ENCODE measurements at regions not wholly inside any gene's neighbourhood (a gene's known extent, or its start where the extent isn't known, plus 50 kb on each side); places are given as distances from the start of the nearest gene placed in this dataset.
"Not testable (repeated sequence)": the region's sequence is repeated elsewhere in the genome, so short reads cannot be mapped to it uniquely, and the experiment has no call there.

GRCh38 chr2:83969085-83969484, 490.0 kb downstream of the SUCLG1 start:
- DNase-seq (ENCODE audit: low read depth in 2 of 2) = no peak

- DNase-seq (ENCODE audit: low read depth in 2 of 2) = no peak
Observed at GRCh38 chr2:83967854-83968253, 491.2 kb downstream of the SUCLG1 start.

GRCh38 chr2:83966946-83967345, 492.1 kb downstream of the SUCLG1 start:
- DNase-seq (ENCODE audit: low read depth in 2 of 2) = not testable (repeated sequence)

- DNase-seq (ENCODE audit: low read depth in 2 of 2) = no peak
Observed at GRCh38 chr2:83961512-83961911, 497.6 kb downstream of the SUCLG1 start.

GRCh38 chr2:83960371-83960770, 498.7 kb downstream of the SUCLG1 start:
- no peak for DNase-seq (ENCODE audit: low read depth in 2 of 2)

- no peak for DNase-seq (ENCODE audit: low read depth in 2 of 2)
Observed at GRCh38 chr2:83959266-83959665, 499.8 kb downstream of the SUCLG1 start.

GRCh38 chr2:83956991-83957390, 502.1 kb downstream of the SUCLG1 start:
- DNase-seq (ENCODE audit: low read depth in 2 of 2) = no peak

- no peak for DNase-seq (ENCODE audit: low read depth in 2 of 2)
Observed at GRCh38 chr2:83953697-83954096, 505.4 kb downstream of the SUCLG1 start.

- DNase-seq (ENCODE audit: low read depth in 2 of 2) = no peak
Observed at GRCh38 chr2:83951378-83951947, 507.6 kb downstream of the SUCLG1 start.

GRCh38 chr2:83949361-83949760, 509.7 kb downstream of the SUCLG1 start:
- DNase-seq (ENCODE audit: low read depth in 2 of 2) = no peak

GRCh38 chr2:83944191-83944590, 514.9 kb downstream of the SUCLG1 start:
- no peak for DNase-seq (ENCODE audit: low read depth in 2 of 2)

- no peak for DNase-seq (ENCODE audit: low read depth in 2 of 2)
Observed at GRCh38 chr2:83943265-83943664, 515.8 kb downstream of the SUCLG1 start.

- no peak for DNase-seq (ENCODE audit: low read depth in 2 of 2)
Observed at GRCh38 chr2:83941886-83942285, 517.2 kb downstream of the SUCLG1 start.

- no peak for DNase-seq (ENCODE audit: low read depth in 2 of 2)
Observed at GRCh38 chr2:83933749-83934148, 525.3 kb downstream of the SUCLG1 start.

- no peak for DNase-seq (ENCODE audit: low read depth in 2 of 2)
Observed at GRCh38 chr2:83923531-83923930, 535.5 kb downstream of the SUCLG1 start.

- DNase-seq (ENCODE audit: low read depth in 2 of 2) = no peak
Observed at GRCh38 chr2:83916559-83916958, 542.5 kb downstream of the SUCLG1 start.

GRCh38 chr2:83915381-83915780, 543.7 kb downstream of the SUCLG1 start:
- DNase-seq (ENCODE audit: low read depth in 2 of 2) = no peak

GRCh38 chr2:83908750-83909149, 550.3 kb downstream of the SUCLG1 start:
- no peak for DNase-seq (ENCODE audit: low read depth in 2 of 2)

- no peak for DNase-seq (ENCODE audit: low read depth in 2 of 2)
Observed at GRCh38 chr2:83901317-83901716, 557.8 kb downstream of the SUCLG1 start.

- no peak for DNase-seq (ENCODE audit: low read depth in 2 of 2)
Observed at GRCh38 chr2:83900862-83901261, 558.2 kb downstream of the SUCLG1 start.

GRCh38 chr2:83899271-83899670, 559.8 kb downstream of the SUCLG1 start:
- no peak for DNase-seq (ENCODE audit: low read depth in 2 of 2)

GRCh38 chr2:83894976-83895375, 564.1 kb downstream of the SUCLG1 start:
- DNase-seq (ENCODE audit: low read depth in 2 of 2) = no peak

GRCh38 chr2:83887757-83888156, 571.3 kb downstream of the SUCLG1 start:
- DNase-seq (ENCODE audit: low read depth in 2 of 2) = no peak

GRCh38 chr2:83879127-83879526, 580.0 kb downstream of the SUCLG1 start:
- no peak for DNase-seq (ENCODE audit: low read depth in 2 of 2)

Measured in stimulated activated CD8-positive, alpha-beta memory T cell treated with anti-CD3 and anti-CD28 coated beads, Interleukin-2, amount 100 ng/mL, for 48 hours (primary cell).